ENCODE measurements at regions not wholly inside any gene's neighbourhood (a gene's known extent, or its start where the extent isn't known, plus 50 kb on each side); places are given as distances from the start of the nearest gene placed in this dataset.

- no peak for TF ChIP-seq CTCF (conservative IDR thresholded peaks at IDR 0.05; ENCODE audit: low read depth, low read length)
- no peak for TF ChIP-seq EZH2 (IDR thresholded peaks at IDR 0.05; ENCODE audit: borderline replicate concordance, low read depth, low read length, poor library complexity, severe bottlenecking)
Measured at GRCh38 chr3:162130582-162130981, 634.0 kb downstream of the OTOL1 start.

Data from A673 (cell line).